HG03457 (cell line): ENCODE measurements at regions not wholly inside any gene's neighbourhood (a gene's known extent, or its start where the extent isn't known, plus 50 kb on each side); places are given as distances from the start of the nearest gene placed in this dataset.

Experiments used
- ATAC-seq: cut with Tn5 transposase; IDR thresholded peaks from one replicate; pipeline ENCODE4 v1.9.1; 2021; ENCODE audit warnings: moderate number of reproducible peaks; ENCODE audit not compliant: unreplicated experiment

GRCh38 chr2:42910645-42911405 lies 118.4 kb upstream of the HAAO start:
- ATAC-seq: no peak

GRCh38 chr2:42909966-42910365 lies 117.6 kb upstream of the HAAO start:
- ATAC-seq: no peak

GRCh38 chr2:42908518-42909200 lies 116.3 kb upstream of the HAAO start:
- ATAC-seq: no peak

GRCh38 chr2:42907835-42908234 lies 115.5 kb upstream of the HAAO start:
- ATAC-seq: no peak

- ATAC-seq: no peak
Measured at GRCh38 chr2:42906557-42907411, 114.4 kb upstream of the HAAO start.

GRCh38 chr2:42906111-42906556 lies 113.8 kb upstream of the HAAO start:
- no peak for ATAC-seq

- no peak for ATAC-seq
Measured at GRCh38 chr2:42905341-42906110, 113.1 kb upstream of the HAAO start.

GRCh38 chr2:42904576-42904876 lies 112.1 kb upstream of the HAAO start:
- no peak for ATAC-seq

GRCh38 chr2:42903821-42904575 lies 111.6 kb upstream of the HAAO start:
- ATAC-seq: no peak

- no peak for ATAC-seq
Measured at GRCh38 chr2:42902939-42903709, 110.7 kb upstream of the HAAO start.

GRCh38 chr2:42901076-42901640 lies 108.8 kb upstream of the HAAO start:
- ATAC-seq: no peak

- no peak for ATAC-seq
Measured at GRCh38 chr2:42900289-42900891, 108.0 kb upstream of the HAAO start.

- no peak for ATAC-seq
Measured at GRCh38 chr2:42897358-42897757, 105.0 kb upstream of the HAAO start.

- no peak for ATAC-seq
Measured at GRCh38 chr2:42895791-42896135, 103.4 kb upstream of the HAAO start.

- no peak for ATAC-seq
Measured at GRCh38 chr2:42895134-42895790, 102.9 kb upstream of the HAAO start.

- ATAC-seq: no peak
Measured at GRCh38 chr2:42893047-42893758, 100.8 kb upstream of the HAAO start.

- no peak for ATAC-seq
Measured at GRCh38 chr2:42890791-42891355, 98.5 kb upstream of the HAAO start.
